ENCODE measurements at regions not wholly inside any gene's neighbourhood (a gene's known extent, or its start where the extent isn't known, plus 50 kb on each side); places are given as distances from the start of the nearest gene placed in this dataset.
"Not testable (repeated sequence)": the region's sequence is repeated elsewhere in the genome, so short reads cannot be mapped to it uniquely, and the experiment has no call there.

DNA sequence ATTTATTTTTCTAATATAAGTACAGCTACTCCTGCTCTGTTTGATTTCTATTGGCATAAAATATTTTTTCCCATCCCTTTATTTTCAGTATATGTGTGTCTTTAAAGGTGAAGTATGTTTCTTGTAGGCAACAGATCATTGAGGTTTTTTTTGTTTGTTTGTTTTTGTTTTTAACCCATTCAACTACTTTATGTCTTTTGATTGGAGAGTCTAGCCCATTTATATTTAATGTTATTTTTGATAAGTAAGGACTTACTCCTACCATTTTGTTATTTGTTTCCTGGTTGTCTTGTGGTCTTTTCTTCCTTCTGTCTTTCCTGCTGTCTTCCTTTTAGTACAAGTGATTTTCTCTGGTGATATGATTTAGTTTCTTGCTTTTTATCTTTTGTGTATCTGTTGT lies 285.1 kb upstream of the PROX1 start:
- Histone ChIP-seq H3K27ac (ENCODE audit: low read length) (no peak overlapping the region), H3K9me3 (ENCODE audit: control insufficient read depth, insufficient read depth, low read depth, low read length) (no peaks in the 10 kb centered on the region), H3K36me3 (ENCODE audit: control insufficient read depth, insufficient read depth, low read length) (no peaks in the 10 kb centered on the region), H3K4me1 (ENCODE audit: control insufficient read depth, insufficient read depth, low read length) (no peaks in the 10 kb centered on the region), H3K27me3 (ENCODE audit: control insufficient read depth, insufficient read depth, low read length) (no peaks in the 10 kb centered on the region), H3K4me3 (ENCODE audit: low read depth in 2 of 2, low read length in 2 of 2) (no peak overlapping the region)
- ATAC-seq (no peak), DNase-seq (ENCODE audit: low read depth, low spot score) (no peak)
- ChIA-PET POLR2A (no interaction called here), CTCF (no interaction called here)
- in situ Hi-C loops (cut with HindIII; ENCODE audit: low pct_unique_long_range_greater_than_20kb, low sequenced_read_pairs): no loop called here
- no TSS peak for BruUV-seq (replicated peaks)
- TF ChIP-seq SIN3A (IDR thresholded peaks at IDR 0.05; ENCODE audit: borderline replicate concordance, insufficient read depth, low read depth, low read length) (no peak), TCF7L2 (IDR thresholded peaks at IDR 0.05; ENCODE audit: low read depth, low read length) (no peak)
- intact Hi-C loops (cut with micrococcal nuclease; ENCODE audit: unreplicated experiment): no loop called here

GRCh38 chr1:213704941-213705340 lies 282.8 kb upstream of the PROX1 start:
- ChIA-PET CTCF (no interaction called here), POLR2A (no interaction called here)
- Histone ChIP-seq H3K27ac (ENCODE audit: low read length) (no peak overlapping the region), H3K4me3 (ENCODE audit: low read depth in 2 of 2, low read length in 2 of 2) (no peak overlapping the region), H3K9me3 (ENCODE audit: control insufficient read depth, insufficient read depth, low read depth, low read length) (no peaks in the 10 kb centered on the region), H3K27me3 (ENCODE audit: control insufficient read depth, insufficient read depth, low read length) (no peaks in the 10 kb centered on the region), H3K36me3 (ENCODE audit: control insufficient read depth, insufficient read depth, low read length) (no peaks in the 10 kb centered on the region), H3K4me1 (ENCODE audit: control insufficient read depth, insufficient read depth, low read length) (no peaks in the 10 kb centered on the region)
- intact Hi-C loops (cut with micrococcal nuclease; ENCODE audit: unreplicated experiment) (no loop called here), in situ Hi-C loops (cut with HindIII; ENCODE audit: low pct_unique_long_range_greater_than_20kb, low sequenced_read_pairs) (no loop called here)
- no peak for DNase-seq (ENCODE audit: low read depth, low spot score)
- TF ChIP-seq REST (IDR thresholded peaks at IDR 0.05; ENCODE audit: insufficient read depth in 1 of 2, low read depth in 2 of 2, low read length in 1 of 2): no peak
- TF ChIP-seq, protein P1, sequence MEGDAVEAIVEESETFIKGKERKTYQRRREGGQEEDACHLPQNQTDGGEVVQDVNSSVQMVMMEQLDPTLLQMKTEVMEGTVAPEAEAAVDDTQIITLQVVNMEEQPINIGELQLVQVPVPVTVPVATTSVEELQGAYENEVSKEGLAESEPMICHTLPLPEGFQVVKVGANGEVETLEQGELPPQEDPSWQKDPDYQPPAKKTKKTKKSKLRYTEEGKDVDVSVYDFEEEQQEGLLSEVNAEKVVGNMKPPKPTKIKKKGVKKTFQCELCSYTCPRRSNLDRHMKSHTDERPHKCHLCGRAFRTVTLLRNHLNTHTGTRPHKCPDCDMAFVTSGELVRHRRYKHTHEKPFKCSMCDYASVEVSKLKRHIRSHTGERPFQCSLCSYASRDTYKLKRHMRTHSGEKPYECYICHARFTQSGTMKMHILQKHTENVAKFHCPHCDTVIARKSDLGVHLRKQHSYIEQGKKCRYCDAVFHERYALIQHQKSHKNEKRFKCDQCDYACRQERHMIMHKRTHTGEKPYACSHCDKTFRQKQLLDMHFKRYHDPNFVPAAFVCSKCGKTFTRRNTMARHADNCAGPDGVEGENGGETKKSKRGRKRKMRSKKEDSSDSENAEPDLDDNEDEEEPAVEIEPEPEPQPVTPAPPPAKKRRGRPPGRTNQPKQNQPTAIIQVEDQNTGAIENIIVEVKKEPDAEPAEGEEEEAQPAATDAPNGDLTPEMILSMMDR (IDR thresholded peaks at IDR 0.05): no peak
- BruUV-seq (replicated peaks): no TSS peak
- ATAC-seq: no peak

DNA sequence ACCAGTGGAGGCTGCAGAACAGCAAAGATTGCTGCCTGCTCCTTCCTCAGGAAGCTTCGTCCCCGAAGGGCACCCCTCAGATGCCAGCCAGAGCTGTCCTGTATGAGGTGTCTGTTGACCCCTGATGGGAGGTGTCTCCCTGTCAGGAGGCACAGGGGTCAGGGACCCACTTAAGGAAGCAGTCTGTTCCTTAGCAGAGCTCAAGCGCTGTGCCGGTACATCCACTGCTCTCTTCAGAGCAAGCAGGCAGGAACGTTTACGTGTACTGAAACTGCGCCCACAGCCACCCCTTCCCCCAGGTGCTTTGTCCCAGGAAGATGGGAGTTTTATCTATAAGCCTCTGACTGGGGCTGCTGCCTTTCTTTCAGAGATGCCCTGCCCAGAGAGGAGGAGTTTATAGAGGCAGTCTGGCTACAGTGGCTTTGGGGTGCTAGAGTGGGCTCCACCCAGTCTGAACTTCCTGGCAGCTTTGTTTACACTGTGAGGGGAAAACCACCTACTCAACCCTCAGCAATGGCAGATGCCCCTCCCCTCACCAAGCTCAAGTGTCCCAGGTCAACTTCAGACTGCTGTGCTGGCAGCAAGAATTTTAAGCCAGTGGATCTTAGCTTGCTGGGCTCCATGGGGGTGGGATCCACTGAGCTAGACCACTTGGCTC lies 275.8 kb upstream of the PROX1 start:
- H3K27ac ChIP-seq (ENCODE audit: low read length); DNase-seq (ENCODE audit: low read depth, low spot score); H3K27me3 ChIP-seq (ENCODE audit: control insufficient read depth, insufficient read depth, low read length); BruUV-seq (replicated peaks); ATAC-seq; H3K4me3 ChIP-seq (ENCODE audit: low read depth in 2 of 2, low read length in 2 of 2); in situ Hi-C loops (cut with HindIII; ENCODE audit: low pct_unique_long_range_greater_than_20kb, low sequenced_read_pairs); intact Hi-C loops (cut with micrococcal nuclease; ENCODE audit: unreplicated experiment); CTCF ChIA-PET; H3K4me1 ChIP-seq (ENCODE audit: control insufficient read depth, insufficient read depth, low read length); POLR2A ChIA-PET; H3K36me3 ChIP-seq (ENCODE audit: control insufficient read depth, insufficient read depth, low read length); H3K9me3 ChIP-seq (ENCODE audit: control insufficient read depth, insufficient read depth, low read depth, low read length): not testable (repeated sequence)

Measured in Panc1 (cell line).